ENCODE measurements at regions not wholly inside any gene's neighbourhood (a gene's known extent, or its start where the extent isn't known, plus 50 kb on each side); places are given as distances from the start of the nearest gene placed in this dataset.

DNA sequence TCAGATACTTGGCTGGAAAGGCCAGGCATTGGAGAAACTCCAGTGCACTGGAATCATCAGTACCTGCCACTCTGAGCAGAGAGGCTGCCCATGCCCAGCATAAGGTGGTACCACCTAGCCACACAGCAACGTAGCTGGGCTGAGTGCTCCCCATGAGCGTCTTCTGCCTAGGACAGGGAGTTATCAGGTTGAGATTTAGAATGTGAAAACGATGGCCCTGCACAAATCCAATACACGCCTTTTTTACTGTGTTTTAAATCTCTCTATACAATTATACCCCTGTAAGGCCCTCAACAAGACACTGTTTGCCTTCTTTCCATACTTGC is 66.7 kb upstream of the PTGR2 start:
- no peak overlapping the region for H2AFZ ChIP-seq (ENCODE audit: low read length)
- peaks cover 61% of the 10 kb centered on the region for H3K4me1 ChIP-seq (ENCODE audit: insufficient read depth, low read length, severe bottlenecking)

GRCh38 chr14:73784181-73784987 is 67.2 kb upstream of the PTGR2 start:
- TF ChIP-seq, protein P1, sequence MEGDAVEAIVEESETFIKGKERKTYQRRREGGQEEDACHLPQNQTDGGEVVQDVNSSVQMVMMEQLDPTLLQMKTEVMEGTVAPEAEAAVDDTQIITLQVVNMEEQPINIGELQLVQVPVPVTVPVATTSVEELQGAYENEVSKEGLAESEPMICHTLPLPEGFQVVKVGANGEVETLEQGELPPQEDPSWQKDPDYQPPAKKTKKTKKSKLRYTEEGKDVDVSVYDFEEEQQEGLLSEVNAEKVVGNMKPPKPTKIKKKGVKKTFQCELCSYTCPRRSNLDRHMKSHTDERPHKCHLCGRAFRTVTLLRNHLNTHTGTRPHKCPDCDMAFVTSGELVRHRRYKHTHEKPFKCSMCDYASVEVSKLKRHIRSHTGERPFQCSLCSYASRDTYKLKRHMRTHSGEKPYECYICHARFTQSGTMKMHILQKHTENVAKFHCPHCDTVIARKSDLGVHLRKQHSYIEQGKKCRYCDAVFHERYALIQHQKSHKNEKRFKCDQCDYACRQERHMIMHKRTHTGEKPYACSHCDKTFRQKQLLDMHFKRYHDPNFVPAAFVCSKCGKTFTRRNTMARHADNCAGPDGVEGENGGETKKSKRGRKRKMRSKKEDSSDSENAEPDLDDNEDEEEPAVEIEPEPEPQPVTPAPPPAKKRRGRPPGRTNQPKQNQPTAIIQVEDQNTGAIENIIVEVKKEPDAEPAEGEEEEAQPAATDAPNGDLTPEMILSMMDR (IDR thresholded peaks at IDR 0.05; ENCODE audit: low read length): no peak
- no peak for TF ChIP-seq EZH2 (IDR thresholded peaks at IDR 0.05; ENCODE audit: borderline replicate concordance, low read length)
- Histone ChIP-seq H3K4me1 (ENCODE audit: insufficient read depth, low read length, severe bottlenecking) (peaks cover 55% of the 10 kb centered on the region), H3K9me2 (ENCODE audit: low read depth, low read length) (no peaks in the 10 kb centered on the region), H4K20me1 (ENCODE audit: insufficient read depth, low read length) (no peaks in the 10 kb centered on the region), H2AFZ (ENCODE audit: low read length) (no peak overlapping the region), H3F3A (ENCODE audit: insufficient read depth, low read length) (no peaks in the 10 kb centered on the region), H3K4me3 (ENCODE audit: low read depth, low read length, poor library complexity, severe bottlenecking) (peak overlapping the region; percentile 91), H3K79me2 (ENCODE audit: insufficient read depth, low read length) (peaks cover 64% of the 10 kb centered on the region), H3K4me2 (ENCODE audit: low read length) (peak overlapping the region; percentile 82), H3K9ac (ENCODE audit: low read length) (peak overlapping the region; percentile 88; the same call in 1 of the 2 replicates), H3K9me3 (ENCODE audit: low read length) (no peaks in the 10 kb centered on the region), H3K27me3 (ENCODE audit: insufficient read depth, low read length) (no peaks in the 10 kb centered on the region), H3K27ac (ENCODE audit: low read depth, low read length, poor library complexity, severe bottlenecking) (peak overlapping the region; percentile 80), H3K36me3 (ENCODE audit: insufficient read depth, low read length) (peaks cover 7% of the 10 kb centered on the region)

More for the DNA sequence above, 66.7 kb upstream of the PTGR2 start:
- Histone ChIP-seq H3K9me3 (ENCODE audit: low read length) (no peaks in the 10 kb centered on the region), H3K36me3 (ENCODE audit: insufficient read depth, low read length) (peaks cover 7% of the 10 kb centered on the region), H3F3A (ENCODE audit: insufficient read depth, low read length) (no peaks in the 10 kb centered on the region), H3K27ac (ENCODE audit: low read depth, low read length, poor library complexity, severe bottlenecking) (peak overlapping the region; percentile 80), H3K9ac (ENCODE audit: low read length) (peak overlapping the region; percentile 88; the same call in 1 of the 2 replicates), H3K4me2 (ENCODE audit: low read length) (peak overlapping the region; percentile 82), H3K9me2 (ENCODE audit: low read depth, low read length) (no peaks in the 10 kb centered on the region), H3K27me3 (ENCODE audit: insufficient read depth, low read length) (no peaks in the 10 kb centered on the region), H3K4me3 (ENCODE audit: low read depth, low read length, poor library complexity, severe bottlenecking) (peak overlapping the region; percentile 91), H3K79me2 (ENCODE audit: insufficient read depth, low read length) (peaks cover 63% of the 10 kb centered on the region), H4K20me1 (ENCODE audit: insufficient read depth, low read length) (no peaks in the 10 kb centered on the region)
- TF ChIP-seq EZH2 (IDR thresholded peaks at IDR 0.05; ENCODE audit: borderline replicate concordance, low read length): no peak
- TF ChIP-seq, protein P1 (IDR thresholded peaks at IDR 0.05; ENCODE audit: low read length): no peak

DNA sequence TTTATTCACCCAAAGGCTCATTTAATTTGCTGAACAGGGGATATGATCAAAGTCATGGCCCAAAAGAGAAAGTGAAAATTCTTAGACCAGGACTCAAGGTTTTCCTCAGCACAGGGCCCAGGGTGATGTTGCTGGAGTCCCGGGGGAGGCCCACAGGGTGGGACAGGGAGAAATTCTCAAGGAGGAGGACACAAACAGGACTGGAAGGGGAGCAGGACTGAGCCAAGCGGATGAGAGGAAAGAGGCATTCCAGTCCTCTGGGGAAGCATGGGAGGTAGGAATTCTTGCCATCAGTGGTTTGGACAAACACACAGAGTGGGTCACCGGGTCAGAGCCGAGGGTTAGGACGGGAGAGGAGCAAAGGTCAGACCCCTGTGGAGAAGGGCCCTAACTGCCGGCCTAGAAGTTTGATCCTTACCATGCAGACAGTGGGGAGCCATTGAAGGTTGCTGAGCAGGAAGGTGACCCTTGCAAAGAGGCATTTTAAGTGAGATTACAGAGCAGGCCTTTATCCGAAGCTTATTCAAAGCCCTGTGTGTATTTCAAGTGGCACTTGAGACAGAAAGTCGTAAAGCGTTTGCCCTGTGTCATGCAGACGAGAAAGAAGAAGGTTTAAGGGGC is 68.4 kb upstream of the PTGR2 start:
- Histone ChIP-seq H4K20me1 (ENCODE audit: insufficient read depth, low read length) (no peaks in the 10 kb centered on the region), H3K4me1 (ENCODE audit: insufficient read depth, low read length, severe bottlenecking) (peaks cover 59% of the 10 kb centered on the region), H3F3A (ENCODE audit: insufficient read depth, low read length) (no peaks in the 10 kb centered on the region), H3K27me3 (ENCODE audit: insufficient read depth, low read length) (no peaks in the 10 kb centered on the region), H3K9ac (ENCODE audit: low read length) (peak overlapping the region; percentile 88; the same call in 1 of the 2 replicates), H3K4me2 (ENCODE audit: low read length) (peak overlapping the region; percentile 82), H3K36me3 (ENCODE audit: insufficient read depth, low read length) (peaks cover 7% of the 10 kb centered on the region), H3K79me2 (ENCODE audit: insufficient read depth, low read length) (peaks cover 64% of the 10 kb centered on the region), H3K27ac (ENCODE audit: low read depth, low read length, poor library complexity, severe bottlenecking) (peak overlapping the region; percentile 80), H3K9me3 (ENCODE audit: low read length) (no peaks in the 10 kb centered on the region), H2AFZ (ENCODE audit: low read length) (no peak overlapping the region), H3K9me2 (ENCODE audit: low read depth, low read length) (no peaks in the 10 kb centered on the region), H3K4me3 (ENCODE audit: low read depth, low read length, poor library complexity, severe bottlenecking) (no peak overlapping the region)
- TF ChIP-seq, protein P1 (IDR thresholded peaks at IDR 0.05; ENCODE audit: low read length): no peak
- TF ChIP-seq EZH2 (IDR thresholded peaks at IDR 0.05; ENCODE audit: borderline replicate concordance, low read length): no peak

Measured in OCI-LY1 (cell line).